K562 (cell line): ENCODE measurements at regions not wholly inside any gene's neighbourhood (a gene's known extent, or its start where the extent isn't known, plus 50 kb on each side); places are given as distances from the start of the nearest gene placed in this dataset.

Source experiments
- ATAC-seq: fragments of 200-7000 bp; cut with Tn5 transposase; 3 replicates; pipeline ENCODE4 v1.9.1; 2020; ENCODE audit warnings: moderate library complexity
- BruUV-seq: library from RNA; stranded (reverse); fragments of 400-500 nt; replicated peaks from 2 replicates; lab custom pipeline; 2021; lab: Mats Ljungman, UMichigan
- CTCF ChIA-PET: fragments of 300-600 bp; formaldehyde crosslinking; extraction: SDS; loops from one replicate; lab custom pipeline; 2021; ENCODE audit warnings: low intra/inter-chr PET ratio; lab: Yijun Ruan, JAX
- POLR2A ChIA-PET: fragments of 300-600, 350-650 bp; sonication (Branson Sonifier 250); formaldehyde crosslinking; extraction: SDS; loops from one replicate; lab custom pipeline; 2021; ENCODE audit warnings: antibody characterized with exemption, inconsistent platforms; lab: Yijun Ruan, JAX
- DNase-seq, 4 experiments: peaks; one replicate each; pipeline versions ENCODE4 v3.0.0 to v3.0.0-alpha.2; 2011 to 2018; ENCODE audit warnings: low spot score in 3 of 4, mixed read lengths in 3 of 4; ENCODE audit errors: extremely low read depth in 1 of 4
- FAIRE-seq: peaks from 2 replicates; lab custom pipeline; 2011; peaks lifted over from hg19 to GRCh38; lab: Jason Lieb, UNC
- H2AFZ ChIP-seq: 2 replicates; pipeline ENCODE4 v1.6.0; 2011; ENCODE audit warnings: low read depth, low read length, control low read depth, inconsistent platforms
- H3K27ac ChIP-seq: fragments of 200-600 bp; 3 replicates; pipeline ENCODE4 v1.8.0; 2011; ENCODE audit warnings: low read depth, mild to moderate bottlenecking, control low read depth, inconsistent platforms, low read length, moderate library complexity, mixed read lengths; ENCODE audit errors: extremely low read depth
- H3K27me3 ChIP-seq, 2 experiments: fragments of 300-600 bp in 1 of 2; 2 replicates in 1 of 2; 3 replicates in 1 of 2; pipeline versions ENCODE4 v1.6.0 to v1.8.0; 2011; ENCODE audit warnings: inconsistent platforms in 2 of 2, low read length in 2 of 2, mild to moderate bottlenecking in 1 of 2, mixed read lengths in 1 of 2, moderate library complexity in 1 of 2; ENCODE audit not compliant: control insufficient read depth in 2 of 2, insufficient read depth in 2 of 2
- H3K36me3 ChIP-seq: fragments of 300-600 bp; 3 replicates; pipeline ENCODE4 v1.8.0; 2011; ENCODE audit warnings: mild to moderate bottlenecking, low read length, inconsistent platforms; ENCODE audit not compliant: control insufficient read depth, insufficient read depth
- H3K4me1 ChIP-seq, 2 experiments: fragments of 200-600 bp in 1 of 2; replicated peaks in 1 of 2; 2 replicates in 1 of 2; 3 replicates in 1 of 2; pipeline versions ENCODE4 v1.5.1 to v1.8.0; 2011; ENCODE audit warnings: inconsistent platforms in 2 of 2, low read length in 2 of 2, mild to moderate bottlenecking in 1 of 2, mixed read lengths in 1 of 2, moderate library complexity in 1 of 2; ENCODE audit not compliant: control insufficient read depth in 2 of 2, insufficient read depth in 2 of 2
- H3K4me2 ChIP-seq: 2 replicates; pipeline ENCODE4 v1.6.1; 2011; ENCODE audit warnings: low read length, control low read depth, inconsistent platforms, mixed read lengths; ENCODE audit not compliant: insufficient read depth
- H3K4me3 ChIP-seq: fragments of 200-600 bp; sonication (generic), shearing (Covaris generic); 2 replicates; pipeline ENCODE4 v1.5.1; 2016; ENCODE audit warnings: control low read depth, inconsistent platforms
- H3K79me2 ChIP-seq: fragments of 200-600 bp; 3 replicates; pipeline ENCODE4 v1.8.0; 2011; ENCODE audit warnings: low read length, inconsistent platforms; ENCODE audit not compliant: control insufficient read depth, insufficient read depth
- H3K9ac ChIP-seq, 2 experiments: 2 replicates each; pipeline versions ENCODE4 v1.6.0 to v1.6.1; 2011; ENCODE audit warnings: low read depth in 2 of 2, low read length in 2 of 2, control low read depth in 1 of 2, inconsistent platforms in 1 of 2, mild to moderate bottlenecking in 1 of 2, mixed read lengths in 1 of 2; ENCODE audit not compliant: insufficient read depth in 1 of 2
- H3K9me1 ChIP-seq: one replicate; pipeline ENCODE4 v1.6.0; 2011; ENCODE audit warnings: inconsistent platforms, mild to moderate bottlenecking, low read length, moderate library complexity; ENCODE audit not compliant: control insufficient read depth, insufficient read depth
- H3K9me3 ChIP-seq: replicated peaks from 2 replicates; pipeline ENCODE4 v1.5.1; 2011; ENCODE audit warnings: low read depth, low read length, inconsistent platforms; ENCODE audit not compliant: control insufficient read depth, insufficient read depth
- H4K20me1 ChIP-seq: replicated peaks from 2 replicates; pipeline ENCODE4 v1.6.1; 2011; ENCODE audit warnings: low read length, inconsistent platforms, mixed read lengths; ENCODE audit not compliant: control insufficient read depth, insufficient read depth
- MNT ChIP-seq, 2 experiments: fragments of 450-650 bp; conservative IDR thresholded peaks; 2 replicates each; pipeline ENCODE4 v1.6.1; 2017; ENCODE audit warnings: mild to moderate bottlenecking in 2 of 2, moderate library complexity in 2 of 2
- ZBTB33 ChIP-seq: sonication (generic); formaldehyde crosslinking; IDR thresholded peaks from 2 replicates; pipeline ENCODE4 v1.8.1; 2023; ENCODE audit warnings: mild to moderate bottlenecking, missing genetic modification reagents
- ZFP30 ChIP-seq: fragments of 250-450 bp; sonication (Bioruptor Pico); IDR thresholded peaks from 2 replicates; pipeline ENCODE4 v1.8.0; 2022; ENCODE audit warnings: moderate library complexity, mild to moderate bottlenecking, inconsistent platforms, borderline replicate concordance
- ZNF57 ChIP-seq: fragments of 450-650 bp; formaldehyde crosslinking; IDR thresholded peaks from 2 replicates; pipeline ENCODE4 v1.4.0; 2020; ENCODE audit warnings: mild to moderate bottlenecking, moderate library complexity
- WGBS: fragments of 100-300 bp; shearing (Covaris generic); methylation state at CpG from one replicate; pipeline ENCODE4 v1.1.6; 2016; ENCODE audit warnings: low coverage, mixed read lengths; ENCODE audit not compliant: insufficient coverage; ENCODE audit errors: missing lambda C conversion rate; 5-methylcytosine and 5-hydroxymethylcytosine counted together
- in situ Hi-C: fragments of 300-500 bp; cut with MboI; formaldehyde crosslinking; loops from 4 replicates; pipeline ENCODE4 v1.15.0; 2018; ENCODE audit warnings: inconsistent platforms, mixed read lengths
- intact Hi-C: fragments of 100-400 bp; cut with micrococcal nuclease; formaldehyde crosslinking; loops from 2 replicates; pipeline ENCODE4 v1.14.2; 2022

- peak; percentile 86 for TF ChIP-seq ZBTB33 (CRISPR knock-in tag)
- TF ChIP-seq ZNF57 (CRISPR knock-in tag): no peak
- no peak for TF ChIP-seq ZFP30 (CRISPR knock-in tag)
- no peak for TF ChIP-seq MNT (conservative IDR thresholded peaks at IDR 0.05)
- TF ChIP-seq, all 486 proteins: peak for 1
- no peaks in the 10 kb centered on the region; the same call in 1 of the 2 replicates for H3K9me3 ChIP-seq
- WGBS: 100% methylated on average over 6 of the region's 63 CpGs
- no peaks in the 10 kb centered on the region for H3K36me3 ChIP-seq
- no peak overlapping the region for H3K4me2 ChIP-seq
- H4K20me1 ChIP-seq: no peaks in the 10 kb centered on the region
- FAIRE-seq (no peak), ATAC-seq (no peak), DNase-seq (no peak)
- no peak overlapping the region for H2AFZ ChIP-seq
- no peak overlapping the region for H3K4me3 ChIP-seq
- peaks cover 0 to 4% of the 10 kb centered on the region in 2 experiments; a peak in 2 of 5 replicates for H3K4me1 ChIP-seq
- intact Hi-C loops: no loop called here
- H3K27me3 ChIP-seq: no peaks in the 10 kb centered on the region
- no peaks in the 10 kb centered on the region for H3K79me2 ChIP-seq
- ChIA-PET POLR2A (no interaction called here), CTCF (no interaction called here)
- no peak overlapping the region for H3K9ac ChIP-seq
- BruUV-seq: no TSS peak
- in situ Hi-C loops: no loop called here
- H3K9me1 ChIP-seq: no peaks in the 10 kb centered on the region
- no peak overlapping the region for H3K27ac ChIP-seq
Measured at GRCh38 chr14:103273145-103273744, 60.8 kb upstream of the EIF5 start.
